Fibroblast of skin of abdomen (primary cell): ENCODE measurements at regions not wholly inside any gene's neighbourhood (a gene's known extent, or its start where the extent isn't known, plus 50 kb on each side); places are given as distances from the start of the nearest gene placed in this dataset.

Source experiments
- DNase-seq: peaks from one replicate; pipeline ENCODE4 v3.0.0-alpha.2; 2013

DNA sequence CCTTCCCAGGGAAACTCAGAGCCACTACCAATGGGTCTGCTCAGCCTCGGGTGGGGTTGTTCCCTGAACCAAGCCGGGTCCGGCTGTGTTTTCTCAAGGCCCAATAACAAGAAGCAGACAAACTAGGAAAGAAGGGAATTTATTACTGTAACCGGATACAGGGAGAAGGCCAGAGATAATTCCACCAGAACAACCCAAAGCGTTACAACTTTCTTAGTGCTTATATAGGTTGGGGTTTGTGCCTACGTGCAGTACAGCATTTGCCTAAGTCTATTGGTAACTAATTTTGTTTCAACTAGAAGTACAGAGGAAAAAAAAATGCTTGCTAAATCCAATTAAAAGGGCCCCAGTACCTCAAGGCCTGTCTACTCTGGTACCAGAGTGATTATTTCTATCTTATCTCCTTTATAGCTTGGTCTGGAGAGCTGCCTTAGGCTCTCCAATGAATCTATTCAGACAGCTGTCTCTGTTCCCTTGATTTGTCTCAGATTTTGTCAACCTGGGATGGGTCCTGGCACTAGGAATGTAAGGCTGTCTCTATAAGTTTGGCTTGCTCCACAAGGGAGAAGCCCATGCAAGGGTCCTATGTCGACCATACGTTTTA, 57.3 kb upstream of the CCDC190 start:
- DNase-seq = no peak

DNA sequence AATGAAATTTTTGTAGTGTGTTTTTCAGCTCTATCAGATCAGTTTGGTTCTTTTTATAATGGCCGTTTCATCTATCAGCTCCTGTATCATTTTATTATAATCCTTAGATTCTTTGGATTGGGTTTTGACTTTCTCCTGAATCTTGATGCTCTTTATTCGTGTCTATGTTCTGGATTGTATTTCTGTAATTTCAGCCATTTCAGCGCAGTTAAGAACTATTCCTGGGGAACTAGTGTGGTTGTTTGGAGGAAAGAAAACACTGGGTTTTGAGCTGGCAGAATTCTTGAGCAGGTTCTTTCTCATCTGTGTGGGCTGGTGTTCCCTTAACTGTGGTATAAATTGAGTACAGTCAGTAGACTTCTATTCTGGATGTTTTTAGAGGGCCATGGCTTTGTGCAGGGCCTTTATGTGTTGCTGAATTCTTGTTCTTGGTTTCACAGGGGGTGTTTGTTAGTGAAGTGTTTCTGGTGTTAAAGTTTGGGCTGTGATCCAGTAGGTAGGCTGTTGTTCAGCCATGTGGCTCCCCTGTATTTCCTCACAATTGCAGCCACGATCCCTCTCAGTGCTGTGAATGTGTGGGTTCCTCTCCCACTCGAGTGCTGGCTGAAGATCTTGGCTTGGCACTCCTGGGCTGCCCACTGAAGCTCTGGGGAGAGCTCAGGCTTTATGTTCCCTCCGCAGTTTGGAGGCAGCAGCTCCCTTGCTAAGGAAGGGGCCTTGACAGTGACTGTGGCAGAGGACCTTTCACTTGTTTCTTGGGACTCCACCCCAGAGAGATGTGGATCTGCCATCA, 56.0 kb upstream of the CCDC190 start:
- no peak for DNase-seq

- peak; percentile 62 for DNase-seq
Measured at GRCh38 chr1:162916407-162916806, 55.4 kb upstream of the CCDC190 start.

GRCh38 chr1:162914601-162915000, 53.6 kb upstream of the CCDC190 start:
- no peak for DNase-seq

- no peak for DNase-seq
Measured at GRCh38 chr1:162913345-162913744, 52.4 kb upstream of the CCDC190 start.

GRCh38 chr1:162912061-162912667, 51.2 kb upstream of the CCDC190 start:
- DNase-seq = no peak
